Prostate gland (tissue), 2 donors: ENCODE measurements at regions not wholly inside any gene's neighbourhood (a gene's known extent, or its start where the extent isn't known, plus 50 kb on each side); places are given as distances from the start of the nearest gene placed in this dataset.

Experiments
- DNase-seq: peaks from one replicate; pipeline ENCODE4 v3.0.0-alpha.2; 2019; ENCODE audit warnings: low spot score
- H3K27ac ChIP-seq, 2 donors: fragments of 200-600 bp; sonication (generic); 2 replicates each; pipeline ENCODE4 v1.5.1; 2017 to 2019
- H3K27me3 ChIP-seq: fragments of 200-600 bp; sonication (generic); replicated peaks from 2 replicates; pipeline ENCODE4 v1.5.1; 2019; ENCODE audit not compliant: insufficient read depth
- H3K36me3 ChIP-seq, 2 donors: fragments of 200-600 bp; sonication (generic); 1 replicate in 1 of 2; 2 replicates in 1 of 2; pipeline versions ENCODE4 v1.5.1 to v1.8.1; 2017 to 2019
- H3K4me1 ChIP-seq: fragments of 200-600 bp; sonication (generic); replicated peaks from 2 replicates; pipeline ENCODE4 v1.5.1; 2019
- H3K4me3 ChIP-seq, 2 donors: fragments of 200-600 bp; sonication (generic); 2 replicates each; pipeline ENCODE4 v1.5.1; 2017 to 2019
- H3K9me3 ChIP-seq: fragments of 200-600 bp; sonication (generic); 2 replicates; pipeline ENCODE4 v1.5.1; 2017
- POLR2A ChIP-seq: fragments of 450-650 bp; IDR thresholded peaks from one replicate; pipeline ENCODE4 v1.6.1; 2016; ENCODE audit warnings: antibody characterized with exemption, mild to moderate bottlenecking
- POLR2AphosphoS5 ChIP-seq: sonication (generic); formaldehyde crosslinking; IDR thresholded peaks from one replicate; pipeline ENCODE4 v1.6.1; 2017; ENCODE audit warnings: antibody characterized with exemption
- WGBS: methylation state at CpG from one replicate; pipeline ENCODE4 v1.1.5; 2018; 5-methylcytosine and 5-hydroxymethylcytosine counted together
- intact Hi-C: fragments of 100-400 bp; cut with DNase I; formaldehyde crosslinking; loops from one replicate; pipeline ENCODE4 v1.14.2; 2022
- TF ChIP-seq, protein P1 (sequence below), 4 experiments: fragments of 200-600 bp in 2 of 4; fragments of 450-650 bp in 2 of 4; sonication (generic) in 2 of 4; IDR thresholded peaks; 1 replicate in 3 of 4; 2 replicates in 1 of 4; pipeline ENCODE4 v1.5.1; 2016 to 2019; ENCODE audit warnings: antibody characterized with exemption in 4 of 4, mild to moderate bottlenecking in 2 of 4, moderate library complexity in 2 of 4

DNA sequence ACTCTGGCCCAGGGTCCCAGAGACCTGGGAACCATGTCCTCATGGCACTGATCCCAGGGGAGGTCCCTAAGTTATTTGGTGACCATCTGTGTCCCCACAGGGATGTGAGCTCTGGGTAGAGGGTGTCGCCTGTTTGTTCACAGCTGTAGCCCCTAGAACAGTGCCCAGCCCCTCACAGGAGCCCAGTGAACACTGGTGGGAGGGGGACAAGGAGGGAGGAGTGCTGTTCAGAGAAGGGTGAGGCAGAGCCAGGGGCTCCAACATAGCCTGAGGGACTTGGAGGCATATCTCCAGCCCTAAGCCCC lies 450.4 kb downstream of the MATN1 start:
- no peak for DNase-seq
- Histone ChIP-seq H3K4me1 (no peaks in the 10 kb centered on the region), H3K4me3 (no peak overlapping the region), H3K27ac (no peak overlapping the region), H3K9me3 (no peaks in the 10 kb centered on the region), H3K27me3 (peaks cover 4% of the 10 kb centered on the region), H3K36me3 (no peaks in the 10 kb centered on the region)
- TF ChIP-seq POLR2AphosphoS5, result no peak
- TF ChIP-seq POLR2A, result no peak
- TF ChIP-seq, protein P1, sequence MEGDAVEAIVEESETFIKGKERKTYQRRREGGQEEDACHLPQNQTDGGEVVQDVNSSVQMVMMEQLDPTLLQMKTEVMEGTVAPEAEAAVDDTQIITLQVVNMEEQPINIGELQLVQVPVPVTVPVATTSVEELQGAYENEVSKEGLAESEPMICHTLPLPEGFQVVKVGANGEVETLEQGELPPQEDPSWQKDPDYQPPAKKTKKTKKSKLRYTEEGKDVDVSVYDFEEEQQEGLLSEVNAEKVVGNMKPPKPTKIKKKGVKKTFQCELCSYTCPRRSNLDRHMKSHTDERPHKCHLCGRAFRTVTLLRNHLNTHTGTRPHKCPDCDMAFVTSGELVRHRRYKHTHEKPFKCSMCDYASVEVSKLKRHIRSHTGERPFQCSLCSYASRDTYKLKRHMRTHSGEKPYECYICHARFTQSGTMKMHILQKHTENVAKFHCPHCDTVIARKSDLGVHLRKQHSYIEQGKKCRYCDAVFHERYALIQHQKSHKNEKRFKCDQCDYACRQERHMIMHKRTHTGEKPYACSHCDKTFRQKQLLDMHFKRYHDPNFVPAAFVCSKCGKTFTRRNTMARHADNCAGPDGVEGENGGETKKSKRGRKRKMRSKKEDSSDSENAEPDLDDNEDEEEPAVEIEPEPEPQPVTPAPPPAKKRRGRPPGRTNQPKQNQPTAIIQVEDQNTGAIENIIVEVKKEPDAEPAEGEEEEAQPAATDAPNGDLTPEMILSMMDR (IDR thresholded peaks at IDR 0.05), result no peak
- WGBS, result 82% methylated on average over 1 of the region's 1 CpG
- intact Hi-C loops, result no loop called here

DNA sequence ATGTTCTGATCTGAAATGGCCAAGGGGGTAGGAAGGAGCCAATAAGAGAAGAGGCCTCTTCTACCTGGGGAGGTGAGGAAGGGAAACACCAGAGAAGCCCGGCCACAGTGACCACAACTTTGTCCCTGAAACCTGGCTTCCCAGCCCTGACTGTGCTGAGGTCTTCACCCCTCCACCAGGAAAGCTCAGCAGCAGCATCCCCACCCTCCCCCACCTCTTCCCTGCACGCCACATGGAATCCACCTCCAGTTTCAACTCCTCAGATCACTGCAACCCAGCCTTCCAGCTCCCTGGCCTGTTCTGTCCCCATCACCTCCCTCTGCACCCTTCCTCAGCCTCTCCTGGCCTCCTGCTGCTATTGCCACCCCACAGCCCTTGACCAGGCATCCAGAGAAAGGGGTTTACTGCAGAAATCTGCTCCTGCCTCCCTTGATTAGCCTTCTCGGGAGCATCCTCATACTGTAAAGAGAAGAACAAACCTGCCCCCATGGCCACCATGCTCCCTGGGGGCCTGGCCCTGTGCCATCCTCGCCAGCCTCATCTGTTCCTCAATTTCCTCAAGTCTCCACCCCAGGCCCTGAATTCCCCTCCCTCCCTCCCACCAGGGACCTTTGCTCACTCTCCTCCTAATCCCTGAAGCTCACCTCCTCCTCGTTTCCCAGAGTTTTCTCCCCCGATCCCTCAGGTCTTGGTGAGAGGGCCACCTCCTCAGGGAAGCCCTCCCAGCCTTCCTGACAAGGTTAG lies 450.9 kb downstream of the MATN1 start:
- no peak for DNase-seq
- Histone ChIP-seq H3K36me3 (no peaks in the 10 kb centered on the region), H3K27ac (no peak overlapping the region), H3K4me1 (no peaks in the 10 kb centered on the region), H3K27me3 (peaks cover 4% of the 10 kb centered on the region), H3K4me3 (no peak overlapping the region), H3K9me3 (no peaks in the 10 kb centered on the region)
- 72% methylated on average over 6 of the region's 6 CpGs for WGBS
- TF ChIP-seq, protein P1 (IDR thresholded peaks at IDR 0.05), result no peak
- TF ChIP-seq POLR2AphosphoS5, result no peak
- TF ChIP-seq POLR2A, result no peak
- intact Hi-C loops, result no loop called here

DNA sequence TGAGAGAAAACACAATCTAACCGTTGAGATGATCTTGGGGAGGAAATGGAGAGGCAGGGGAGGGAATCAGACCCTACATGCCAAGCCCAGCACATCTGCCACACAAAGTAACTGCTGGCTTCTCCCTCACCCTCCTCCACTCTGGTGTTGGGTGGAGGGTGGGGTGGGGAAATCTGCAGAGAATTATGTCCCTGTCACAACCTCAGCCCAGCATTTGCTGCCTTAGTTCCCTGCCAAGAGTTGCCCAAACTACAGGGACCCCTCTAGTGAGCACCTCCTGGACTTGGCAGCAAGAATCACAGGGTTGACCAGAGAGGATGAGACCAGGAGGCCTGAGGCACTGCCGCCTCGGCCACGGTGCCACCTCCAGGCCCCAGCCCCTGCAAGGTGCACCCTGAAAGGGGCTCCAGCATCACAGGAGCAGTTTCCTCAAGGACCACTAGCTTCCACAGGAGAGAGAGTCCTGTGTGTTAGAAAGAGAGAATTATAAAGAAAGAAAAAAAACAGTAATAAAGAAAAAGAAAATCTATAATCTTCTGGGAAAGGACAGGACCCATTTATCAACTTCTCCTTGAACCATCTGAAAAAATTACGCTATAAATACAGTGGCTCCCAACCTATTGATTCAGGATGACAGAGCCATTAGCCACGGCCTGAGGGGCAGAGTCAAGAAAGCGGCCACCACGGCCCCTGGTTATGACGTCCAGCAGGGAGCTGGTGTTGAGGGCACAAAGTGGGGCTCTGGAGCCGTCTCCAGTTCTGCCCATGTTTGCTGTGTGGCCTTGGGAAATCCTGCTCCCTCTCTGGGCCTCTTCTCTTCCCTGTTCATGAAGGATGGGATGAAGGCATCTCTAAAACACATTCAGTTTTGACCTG lies 451.7 kb downstream of the MATN1 start:
- no peak overlapping the region for H3K27ac ChIP-seq
- TF ChIP-seq POLR2AphosphoS5, result no peak
- TF ChIP-seq, protein P1 (IDR thresholded peaks at IDR 0.05), result no peak
- TF ChIP-seq POLR2A, result no peak
- peaks cover 4% of the 10 kb centered on the region for H3K27me3 ChIP-seq
- H3K4me3 ChIP-seq, result no peak overlapping the region
- no peaks in the 10 kb centered on the region for H3K9me3 ChIP-seq
- no peak for DNase-seq
- WGBS, result 69% methylated on average over 10 of the region's 10 CpGs
- intact Hi-C loops, result no loop called here
- H3K4me1 ChIP-seq, result no peaks in the 10 kb centered on the region
- H3K36me3 ChIP-seq, result no peaks in the 10 kb centered on the region

DNA sequence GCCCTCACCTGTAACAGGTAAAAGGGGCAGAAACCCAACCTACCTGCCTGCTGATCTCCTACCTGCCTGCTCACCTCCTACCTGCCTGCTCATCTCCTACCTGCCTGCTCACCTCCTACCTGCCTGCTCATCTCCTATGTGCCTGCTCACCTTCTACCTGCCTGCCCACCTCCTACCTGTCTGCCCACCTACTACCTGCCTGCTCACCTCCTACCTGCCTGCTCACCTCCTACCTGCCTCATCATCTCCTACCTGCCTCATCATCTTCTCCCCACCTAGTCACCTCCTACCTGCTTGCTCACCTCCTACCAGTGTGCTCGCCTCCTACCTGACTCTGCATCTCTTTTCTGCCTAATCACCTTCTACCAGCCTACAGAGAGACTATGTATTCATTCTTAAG lies 452.9 kb downstream of the MATN1 start:
- no peak for DNase-seq
- H3K36me3 ChIP-seq, result no peaks in the 10 kb centered on the region
- peaks cover 4% of the 10 kb centered on the region for H3K27me3 ChIP-seq
- 96% methylated on average over 1 of the region's 1 CpG for WGBS
- H3K4me3 ChIP-seq, result no peak overlapping the region
- TF ChIP-seq POLR2AphosphoS5 (no peak), POLR2A (no peak)
- TF ChIP-seq, protein P1 (IDR thresholded peaks at IDR 0.05), result no peak
- intact Hi-C loops, result no loop called here
- H3K27ac ChIP-seq, result no peak overlapping the region
- H3K9me3 ChIP-seq, result no peaks in the 10 kb centered on the region
- H3K4me1 ChIP-seq, result no peaks in the 10 kb centered on the region
